ENCODE measurements at regions not wholly inside any gene's neighbourhood (a gene's known extent, or its start where the extent isn't known, plus 50 kb on each side); places are given as distances from the start of the nearest gene placed in this dataset.

DNA sequence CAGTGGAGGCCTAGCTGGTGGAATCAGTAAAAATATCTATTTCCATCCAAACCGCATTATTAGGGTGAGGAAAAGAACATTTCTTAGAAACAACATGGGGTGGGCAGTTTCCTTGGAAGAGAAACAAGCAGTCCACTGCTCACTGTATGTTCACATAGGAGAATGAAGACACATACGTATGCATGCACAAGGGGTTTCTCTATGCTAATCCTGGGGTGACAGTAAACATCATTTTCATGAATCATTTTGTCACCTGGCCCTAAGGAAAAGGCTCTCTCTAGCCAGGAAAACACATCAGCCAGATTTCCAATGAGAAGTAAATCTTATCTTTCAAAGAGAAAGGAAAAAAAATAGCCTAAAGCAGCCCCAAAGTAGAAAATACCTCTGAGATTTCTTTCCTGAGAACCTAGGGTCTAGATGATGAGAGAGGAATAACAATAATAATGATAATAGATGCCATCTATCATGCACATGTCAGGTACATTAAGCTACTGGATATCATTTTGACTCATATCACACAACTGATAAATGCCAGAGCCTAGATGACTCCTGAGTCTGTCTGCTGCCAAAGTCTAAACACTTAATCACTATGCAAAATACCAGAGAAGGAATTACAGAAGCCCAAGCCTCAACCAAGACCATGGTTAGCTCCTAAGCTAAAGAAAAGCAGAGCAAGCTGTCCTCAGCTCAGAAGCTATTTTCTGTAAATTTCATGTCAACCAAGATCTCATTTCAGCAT, 520.5 kb upstream of the TMPO start:
- no peak for DNase-seq (ENCODE audit: extremely low spot score)
- no peak for TF ChIP-seq TARDBP (IDR thresholded peaks at IDR 0.05)
- ChIA-PET POLR2A (no interaction called here), CTCF (no interaction called here)

DNA sequence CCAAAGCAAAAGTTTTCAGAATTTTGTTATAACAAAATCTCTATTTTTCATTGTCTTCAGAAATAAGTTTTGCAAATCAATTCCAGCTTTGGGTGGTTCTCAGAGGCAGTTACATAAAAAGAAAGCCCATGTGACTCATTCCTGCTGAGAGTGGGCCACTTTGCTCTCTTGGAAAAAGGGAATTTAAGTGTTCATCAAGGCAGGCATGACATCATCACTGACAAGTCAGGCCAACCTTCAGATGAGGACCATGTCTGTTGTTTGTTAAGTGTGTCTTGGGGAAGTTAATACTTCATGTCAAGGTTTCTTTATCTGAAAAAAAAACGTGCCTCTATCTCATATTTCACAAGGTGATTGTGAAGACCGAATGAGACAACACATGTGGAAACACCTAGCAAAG, 519.8 kb upstream of the TMPO start:
- ChIA-PET CTCF (no interaction called here), POLR2A (no interaction called here)
- no peak for TF ChIP-seq LEF1 (IDR thresholded peaks at IDR 0.05; ENCODE audit: borderline replicate concordance)
- no peak for TF ChIP-seq FOXM1 (IDR thresholded peaks at IDR 0.05; ENCODE audit: borderline replicate concordance)
- no peak for TF ChIP-seq ARNT (IDR thresholded peaks at IDR 0.05)
- TF ChIP-seq SP1 (IDR thresholded peaks at IDR 0.05) = no peak
- TF ChIP-seq BHLHE40 (IDR thresholded peaks at IDR 0.05; ENCODE audit: borderline replicate concordance) = no peak
- TF ChIP-seq CTBP1 (IDR thresholded peaks at IDR 0.05; ENCODE audit: borderline replicate concordance) = no peak
- TF ChIP-seq FOXK2 (IDR thresholded peaks at IDR 0.05) = no peak
- no peak for TF ChIP-seq FOXA1 (IDR thresholded peaks at IDR 0.05)
- TF ChIP-seq HDGF (IDR thresholded peaks at IDR 0.05; ENCODE audit: borderline replicate concordance) = no peak
- TF ChIP-seq, protein P1, sequence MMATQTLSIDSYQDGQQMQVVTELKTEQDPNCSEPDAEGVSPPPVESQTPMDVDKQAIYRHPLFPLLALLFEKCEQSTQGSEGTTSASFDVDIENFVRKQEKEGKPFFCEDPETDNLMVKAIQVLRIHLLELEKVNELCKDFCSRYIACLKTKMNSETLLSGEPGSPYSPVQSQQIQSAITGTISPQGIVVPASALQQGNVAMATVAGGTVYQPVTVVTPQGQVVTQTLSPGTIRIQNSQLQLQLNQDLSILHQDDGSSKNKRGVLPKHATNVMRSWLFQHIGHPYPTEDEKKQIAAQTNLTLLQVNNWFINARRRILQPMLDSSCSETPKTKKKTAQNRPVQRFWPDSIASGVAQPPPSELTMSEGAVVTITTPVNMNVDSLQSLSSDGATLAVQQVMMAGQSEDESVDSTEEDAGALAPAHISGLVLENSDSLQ (IDR thresholded peaks at IDR 0.05) = no peak
- TF ChIP-seq L3MBTL2 (conservative IDR thresholded peaks at IDR 0.05) = no peak
- TF ChIP-seq NFRKB (IDR thresholded peaks at IDR 0.05) = no peak
- DNase-seq (ENCODE audit: extremely low spot score) = no peak

DNA sequence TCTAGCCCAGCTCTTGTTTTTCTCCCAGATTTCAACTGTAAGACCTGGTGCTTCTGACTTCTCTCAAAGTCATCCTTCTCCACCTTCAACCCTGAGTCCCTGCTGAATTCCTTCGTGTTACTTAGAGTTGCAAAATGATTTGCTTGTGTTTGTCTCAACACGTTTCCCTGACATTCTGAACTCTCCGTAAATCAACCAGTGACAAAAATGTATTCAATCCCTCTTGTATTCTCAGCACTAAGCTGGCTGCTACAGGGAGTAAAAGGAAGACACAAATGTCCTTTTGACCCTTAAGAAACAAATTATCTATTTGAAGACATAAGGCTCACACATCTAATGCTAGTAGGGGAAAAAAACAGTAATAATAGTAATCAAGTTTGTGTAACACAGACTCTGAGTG, 514.0 kb upstream of the TMPO start:
- ChIA-PET CTCF (no interaction called here), POLR2A (no interaction called here)
- DNase-seq (ENCODE audit: extremely low spot score) = no peak
- TF ChIP-seq SP1 (IDR thresholded peaks at IDR 0.05) = no peak
- no peak for TF ChIP-seq L3MBTL2 (conservative IDR thresholded peaks at IDR 0.05)
- no peak for TF ChIP-seq ZNF384 (IDR thresholded peaks at IDR 0.05)
- TF ChIP-seq TARDBP (IDR thresholded peaks at IDR 0.05) = no peak
- TF ChIP-seq BHLHE40 (IDR thresholded peaks at IDR 0.05; ENCODE audit: borderline replicate concordance) = no peak
- TF ChIP-seq, protein P1 (IDR thresholded peaks at IDR 0.05) = no peak
- no peak for TF ChIP-seq FOXK2 (IDR thresholded peaks at IDR 0.05)
- TF ChIP-seq SUZ12 (IDR thresholded peaks at IDR 0.05) = no peak
- no peak for TF ChIP-seq LEF1 (IDR thresholded peaks at IDR 0.05; ENCODE audit: borderline replicate concordance)
- TF ChIP-seq ELF4 (IDR thresholded peaks at IDR 0.05) = no peak
- TF ChIP-seq CTBP1 (IDR thresholded peaks at IDR 0.05; ENCODE audit: borderline replicate concordance) = no peak
- TF ChIP-seq ARNT (IDR thresholded peaks at IDR 0.05) = no peak
- TF ChIP-seq NFRKB (IDR thresholded peaks at IDR 0.05) = no peak
- TF ChIP-seq FOXM1 (IDR thresholded peaks at IDR 0.05; ENCODE audit: borderline replicate concordance) = no peak
- TF ChIP-seq FOXA1 (IDR thresholded peaks at IDR 0.05) = no peak
- no peak for TF ChIP-seq HDGF (IDR thresholded peaks at IDR 0.05; ENCODE audit: borderline replicate concordance)

DNA sequence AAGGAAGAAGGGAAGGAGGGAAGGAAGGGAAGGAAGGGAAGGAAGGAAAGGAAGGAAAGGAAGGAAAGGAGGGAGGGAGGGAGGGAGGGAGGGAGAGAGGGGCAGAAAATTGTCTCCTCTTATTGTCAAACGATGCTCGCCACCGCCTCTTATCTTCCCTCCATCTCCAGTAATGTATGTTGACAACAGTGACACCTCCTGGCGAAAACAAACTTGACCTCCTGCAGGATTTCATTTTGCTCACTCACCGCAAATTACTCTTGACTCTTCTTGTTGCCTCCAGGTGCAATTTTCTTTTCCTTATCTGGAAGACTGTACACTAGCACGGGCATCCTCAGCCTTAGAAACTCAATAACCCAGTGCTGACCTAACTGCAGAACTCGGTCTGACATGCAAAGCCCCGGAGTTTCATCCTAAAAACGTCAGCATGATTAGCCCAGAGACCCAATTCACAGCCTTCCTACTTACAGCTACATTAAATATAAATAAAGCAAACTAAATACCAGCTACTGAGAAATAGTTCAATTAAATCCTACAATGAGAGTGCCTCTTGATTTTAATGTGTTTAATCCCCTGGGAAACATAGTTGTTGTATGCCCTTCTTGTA, 512.4 kb upstream of the TMPO start:
- DNase-seq (ENCODE audit: extremely low spot score) = peak; percentile 47
- TF ChIP-seq L3MBTL2 (conservative IDR thresholded peaks at IDR 0.05) (no peak), LEF1 (IDR thresholded peaks at IDR 0.05; ENCODE audit: borderline replicate concordance) (no peak), CTBP1 (IDR thresholded peaks at IDR 0.05; ENCODE audit: borderline replicate concordance) (no peak), ELF4 (IDR thresholded peaks at IDR 0.05) (no peak), TARDBP (IDR thresholded peaks at IDR 0.05) (no peak), FOXK2 (IDR thresholded peaks at IDR 0.05) (no peak), SUZ12 (IDR thresholded peaks at IDR 0.05) (no peak)
- ChIA-PET POLR2A (no interaction called here), CTCF (no interaction called here)

DNA sequence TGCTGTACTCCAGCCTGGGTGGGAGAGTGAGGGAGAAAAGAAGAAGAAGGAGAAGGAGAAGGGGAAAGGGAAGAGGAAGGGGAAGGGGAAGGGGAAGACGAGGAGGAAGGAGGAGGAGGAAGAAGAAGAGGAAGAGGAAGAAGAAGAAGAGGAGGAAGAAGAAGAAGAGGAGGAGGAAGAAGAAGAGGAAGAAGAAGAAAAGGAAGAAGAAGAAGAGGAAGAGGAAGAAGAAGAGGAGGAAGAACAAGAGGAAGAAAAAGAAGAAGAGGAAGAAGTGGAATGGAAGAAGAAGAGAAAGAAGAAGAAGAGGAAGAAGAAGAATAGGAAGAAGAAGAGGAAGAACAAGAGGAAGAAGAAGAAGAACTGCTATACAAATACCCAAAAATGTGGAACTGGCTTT, 507.4 kb upstream of the TMPO start:
- POLR2A ChIA-PET = no interaction called here
- CTCF ChIA-PET = no interaction called here

DNA sequence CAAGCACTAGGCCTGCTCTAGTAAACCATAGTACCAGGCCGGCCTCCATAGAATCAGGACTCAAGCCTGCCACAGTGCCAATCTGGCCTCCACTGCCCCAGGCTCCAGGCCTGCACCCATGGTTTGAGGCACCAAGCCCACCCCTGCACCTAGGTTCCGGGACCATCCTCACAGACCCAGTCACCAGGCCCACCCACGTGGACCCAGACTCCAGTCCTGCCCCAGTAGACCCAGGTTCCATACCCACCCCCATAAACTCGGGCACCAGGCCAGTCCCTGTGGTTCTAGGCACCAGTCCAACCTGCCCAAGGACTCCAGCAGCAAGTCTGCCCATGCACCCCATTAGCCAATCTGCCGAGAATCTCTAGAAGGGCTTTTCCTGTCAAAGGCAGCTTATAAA, 501.8 kb upstream of the TMPO start:
- CTCF ChIA-PET = no interaction called here
- POLR2A ChIA-PET = no interaction called here
- no peak for TF ChIP-seq CTBP1 (IDR thresholded peaks at IDR 0.05; ENCODE audit: borderline replicate concordance)
- TF ChIP-seq FOXK2 (IDR thresholded peaks at IDR 0.05) = no peak
- no peak for TF ChIP-seq SP1 (IDR thresholded peaks at IDR 0.05)
- no peak for TF ChIP-seq TARDBP (IDR thresholded peaks at IDR 0.05)
- no peak for TF ChIP-seq FOXM1 (IDR thresholded peaks at IDR 0.05; ENCODE audit: borderline replicate concordance)
- no peak for TF ChIP-seq FOXA1 (IDR thresholded peaks at IDR 0.05)
- no peak for TF ChIP-seq LEF1 (IDR thresholded peaks at IDR 0.05; ENCODE audit: borderline replicate concordance)
- TF ChIP-seq BHLHE40 (IDR thresholded peaks at IDR 0.05; ENCODE audit: borderline replicate concordance) = no peak
- TF ChIP-seq, protein P1 (IDR thresholded peaks at IDR 0.05) = no peak
- TF ChIP-seq HDGF (IDR thresholded peaks at IDR 0.05; ENCODE audit: borderline replicate concordance) = no peak
- no peak for TF ChIP-seq ELF4 (IDR thresholded peaks at IDR 0.05)
- TF ChIP-seq ZNF384 (IDR thresholded peaks at IDR 0.05) = no peak
- no peak for TF ChIP-seq NFRKB (IDR thresholded peaks at IDR 0.05)
- no peak for TF ChIP-seq L3MBTL2 (conservative IDR thresholded peaks at IDR 0.05)
- no peak for TF ChIP-seq ARNT (IDR thresholded peaks at IDR 0.05)
- DNase-seq (ENCODE audit: extremely low spot score) = no peak

More for the DNA sequence above, 507.4 kb upstream of the TMPO start:
- TF ChIP-seq SP1 (IDR thresholded peaks at IDR 0.05) (no peak), SUZ12 (IDR thresholded peaks at IDR 0.05) (no peak), L3MBTL2 (conservative IDR thresholded peaks at IDR 0.05) (no peak), CTBP1 (IDR thresholded peaks at IDR 0.05; ENCODE audit: borderline replicate concordance) (no peak), FOXA1 (IDR thresholded peaks at IDR 0.05) (no peak), HDGF (IDR thresholded peaks at IDR 0.05; ENCODE audit: borderline replicate concordance) (no peak), FOXM1 (IDR thresholded peaks at IDR 0.05; ENCODE audit: borderline replicate concordance) (no peak), TARDBP (IDR thresholded peaks at IDR 0.05) (no peak)
- no peak for DNase-seq (ENCODE audit: extremely low spot score)
